ENCODE measurements at regions not wholly inside any gene's neighbourhood (a gene's known extent, or its start where the extent isn't known, plus 50 kb on each side); places are given as distances from the start of the nearest gene placed in this dataset.

DNA sequence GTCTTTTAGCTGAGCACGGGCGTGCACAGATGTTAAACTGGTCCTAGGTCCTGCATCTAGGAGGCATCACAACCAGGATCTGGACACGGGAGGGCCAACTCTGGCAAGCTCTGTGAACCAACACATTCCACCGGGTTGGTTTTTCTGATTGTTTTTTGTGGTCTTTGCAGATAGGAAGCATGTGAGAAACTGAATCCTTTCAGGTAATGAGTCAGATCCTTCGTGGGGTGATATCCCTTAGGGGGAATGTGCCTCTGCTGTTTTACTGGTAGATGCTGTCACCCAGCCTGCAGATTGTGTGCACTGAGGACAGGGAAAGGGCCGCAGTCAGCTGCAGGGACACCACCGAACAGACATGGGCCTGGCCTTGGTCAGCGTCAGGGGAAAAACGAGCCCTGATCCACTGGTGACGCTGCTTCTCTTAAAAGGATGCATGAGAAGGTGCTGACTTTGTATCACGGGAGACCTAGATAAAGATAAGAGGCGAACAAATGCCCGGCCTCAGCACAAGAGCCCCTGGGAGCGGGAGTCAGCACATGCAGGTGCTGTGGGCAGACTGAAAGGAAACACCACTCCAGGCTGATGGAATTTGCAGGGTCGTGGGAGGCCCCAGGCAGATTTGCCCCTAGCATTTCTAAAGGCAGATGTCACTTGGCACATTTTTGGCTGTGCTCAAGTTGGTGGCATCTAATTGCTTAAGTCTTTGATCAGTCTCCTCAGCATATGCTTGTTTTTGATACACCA lies 51.1 kb downstream of the DOP1B start:
- no peak for DNase-seq (ENCODE audit: low spot score)
- TF ChIP-seq, protein P1, sequence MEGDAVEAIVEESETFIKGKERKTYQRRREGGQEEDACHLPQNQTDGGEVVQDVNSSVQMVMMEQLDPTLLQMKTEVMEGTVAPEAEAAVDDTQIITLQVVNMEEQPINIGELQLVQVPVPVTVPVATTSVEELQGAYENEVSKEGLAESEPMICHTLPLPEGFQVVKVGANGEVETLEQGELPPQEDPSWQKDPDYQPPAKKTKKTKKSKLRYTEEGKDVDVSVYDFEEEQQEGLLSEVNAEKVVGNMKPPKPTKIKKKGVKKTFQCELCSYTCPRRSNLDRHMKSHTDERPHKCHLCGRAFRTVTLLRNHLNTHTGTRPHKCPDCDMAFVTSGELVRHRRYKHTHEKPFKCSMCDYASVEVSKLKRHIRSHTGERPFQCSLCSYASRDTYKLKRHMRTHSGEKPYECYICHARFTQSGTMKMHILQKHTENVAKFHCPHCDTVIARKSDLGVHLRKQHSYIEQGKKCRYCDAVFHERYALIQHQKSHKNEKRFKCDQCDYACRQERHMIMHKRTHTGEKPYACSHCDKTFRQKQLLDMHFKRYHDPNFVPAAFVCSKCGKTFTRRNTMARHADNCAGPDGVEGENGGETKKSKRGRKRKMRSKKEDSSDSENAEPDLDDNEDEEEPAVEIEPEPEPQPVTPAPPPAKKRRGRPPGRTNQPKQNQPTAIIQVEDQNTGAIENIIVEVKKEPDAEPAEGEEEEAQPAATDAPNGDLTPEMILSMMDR (IDR thresholded peaks at IDR 0.05) = no peak
- ATAC-seq (ENCODE audit: low FRiP score) = no peak

DNA sequence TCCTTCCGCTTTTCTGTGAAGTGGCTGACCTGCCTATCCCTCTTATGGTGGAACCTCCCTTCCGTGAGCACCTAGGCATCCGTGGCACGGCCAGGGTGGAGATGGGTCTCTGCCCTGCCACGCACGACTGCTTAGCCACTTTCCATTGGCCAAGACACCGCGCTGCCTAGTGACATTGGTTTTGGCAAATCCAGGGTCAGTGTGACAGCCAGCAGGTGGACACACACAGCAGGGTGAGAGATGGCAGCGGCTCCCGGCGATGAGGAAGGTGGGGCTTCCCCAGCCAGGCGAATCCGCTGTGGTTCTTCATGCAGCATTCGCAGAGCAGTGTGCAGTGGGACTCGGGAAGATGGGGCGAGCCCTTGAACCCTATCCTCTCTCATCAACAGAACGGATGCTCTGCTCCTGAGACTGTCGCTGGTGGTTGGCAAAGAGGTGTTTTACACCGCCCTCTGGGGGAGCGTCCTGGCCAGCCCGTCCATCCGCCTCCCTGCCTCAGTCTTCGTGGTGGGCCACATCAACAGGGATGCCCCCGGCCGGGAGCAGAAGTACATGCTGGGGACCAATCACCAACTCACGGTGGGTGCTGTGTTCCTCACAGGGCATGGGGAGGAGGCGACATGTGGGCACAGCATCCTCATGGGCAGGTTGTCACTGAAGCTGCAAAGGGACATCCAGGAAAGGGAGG lies 51.8 kb downstream of the DOP1B start:
- DNase-seq (ENCODE audit: low spot score) (no peak), ATAC-seq (ENCODE audit: low FRiP score) (no peak)
- TF ChIP-seq, protein P1 (IDR thresholded peaks at IDR 0.05) = no peak

DNA sequence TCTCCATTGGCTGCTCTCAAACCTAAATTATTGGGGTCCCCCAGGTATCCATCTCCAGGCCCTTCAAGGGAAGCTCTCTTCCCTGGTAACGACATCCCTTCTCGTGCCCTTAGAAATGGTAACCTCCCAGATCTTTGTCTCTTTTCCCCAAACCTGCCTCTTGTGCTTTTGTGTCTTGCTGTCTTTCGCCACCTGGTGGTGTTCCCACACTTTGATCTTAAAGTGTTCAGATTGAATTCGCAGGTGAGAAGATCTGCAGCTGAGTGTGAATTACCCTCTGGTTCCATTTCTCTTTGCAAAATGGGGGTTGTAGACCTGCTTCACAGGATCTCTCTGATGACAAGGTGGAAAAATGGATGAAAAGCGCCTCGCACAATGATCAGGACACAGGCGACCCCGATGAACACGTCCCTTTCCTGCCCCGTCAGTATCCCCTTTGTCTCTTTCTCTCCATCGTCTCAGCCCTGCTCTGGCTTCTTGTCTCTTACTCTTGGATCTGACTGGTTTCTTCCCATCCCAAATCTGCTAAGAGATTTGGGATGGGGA lies 53.1 kb downstream of the DOP1B start:
- DNase-seq (ENCODE audit: low spot score) (no peak), ATAC-seq (ENCODE audit: low FRiP score) (no peak)
- TF ChIP-seq, protein P1 (IDR thresholded peaks at IDR 0.05) = no peak

DNA sequence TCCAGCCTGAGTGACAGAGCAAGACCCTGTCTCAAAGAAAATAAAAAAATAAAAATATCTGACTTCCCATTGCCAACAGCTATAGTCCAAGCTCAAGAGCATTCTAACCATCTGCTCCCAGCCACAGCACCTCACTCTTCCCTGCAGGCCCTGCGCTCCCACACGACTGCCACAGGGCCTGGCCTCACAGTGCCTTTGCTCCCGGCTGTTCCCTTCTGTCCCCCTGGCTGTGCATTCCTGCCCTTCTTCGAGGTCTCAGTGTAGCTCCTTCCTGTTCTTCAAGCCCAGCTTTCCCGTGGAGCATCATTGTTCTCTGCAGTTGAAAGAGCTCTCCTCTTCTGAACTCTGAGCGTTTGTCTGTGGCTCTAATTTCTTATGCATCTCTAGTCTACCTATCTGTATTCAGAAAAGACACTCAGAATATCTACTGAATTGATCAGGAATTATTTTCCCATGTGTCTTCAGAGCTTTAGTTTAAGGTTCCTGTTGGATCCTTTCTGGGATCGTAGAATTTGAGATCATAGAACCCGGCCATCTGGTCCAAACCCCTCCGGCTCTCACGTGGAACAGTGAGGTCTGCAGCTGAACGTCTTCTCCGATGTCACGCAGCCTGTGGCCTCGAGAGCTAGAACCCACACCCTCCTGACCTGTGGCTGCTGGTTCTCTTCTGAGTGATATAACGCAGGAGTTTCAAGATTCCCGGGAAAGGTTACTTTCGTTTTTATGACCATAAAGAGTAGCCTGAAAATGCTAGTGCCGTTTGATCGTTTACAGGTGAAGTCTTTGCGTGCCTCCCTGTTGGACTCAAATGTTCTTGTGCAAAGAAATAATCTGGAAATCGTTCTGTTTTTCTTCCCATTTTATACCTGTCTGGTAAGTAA lies 54.4 kb downstream of the DOP1B start:
- DNase-seq (ENCODE audit: low spot score) (no peak), ATAC-seq (ENCODE audit: low FRiP score) (no peak)
- TF ChIP-seq, protein P1 (IDR thresholded peaks at IDR 0.05) = no peak

DNA sequence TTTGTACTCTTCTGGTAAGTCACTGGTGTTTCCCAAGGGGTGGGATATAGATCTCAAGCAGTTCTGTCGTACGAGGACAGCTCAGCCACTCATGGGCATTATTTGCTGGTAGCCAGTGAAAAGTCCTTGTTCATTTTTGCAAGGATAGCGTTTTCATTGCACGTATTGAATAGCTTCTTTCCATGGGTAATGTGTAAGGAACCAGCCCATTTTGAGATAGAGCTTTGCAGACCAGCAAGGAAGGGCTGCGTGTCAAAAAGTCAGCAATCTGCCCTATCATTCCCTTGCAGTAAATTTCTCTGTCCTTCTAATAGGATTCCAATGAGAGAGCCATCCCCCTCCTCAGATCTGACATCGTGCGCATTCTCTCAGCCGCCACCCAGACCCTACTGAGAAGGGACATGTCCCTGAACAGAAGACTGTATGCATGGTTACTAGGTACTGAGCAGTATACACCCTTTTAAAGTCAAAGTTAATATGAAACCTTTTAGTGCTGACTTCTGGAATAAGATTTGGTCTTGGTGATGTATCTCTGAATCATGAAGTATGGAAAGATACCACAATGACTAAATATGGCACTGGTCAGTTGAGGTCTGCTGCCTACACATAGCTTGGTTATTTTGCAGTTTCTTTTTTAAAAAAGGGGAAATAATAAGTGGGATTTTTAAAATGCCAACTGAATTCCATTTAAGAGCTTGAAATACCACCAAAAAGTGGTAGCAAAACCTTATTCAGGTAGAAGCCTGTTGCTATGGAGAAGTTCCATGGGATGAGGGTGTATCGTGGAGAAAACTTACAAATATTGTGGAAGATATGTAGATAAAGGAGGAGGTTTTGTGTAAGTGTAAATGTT lies 55.3 kb downstream of the DOP1B start:
- DNase-seq (ENCODE audit: low spot score) = no peak
- peak; percentile 6 for ATAC-seq (ENCODE audit: low FRiP score)
- TF ChIP-seq, protein P1 (IDR thresholded peaks at IDR 0.05) = no peak

DNA sequence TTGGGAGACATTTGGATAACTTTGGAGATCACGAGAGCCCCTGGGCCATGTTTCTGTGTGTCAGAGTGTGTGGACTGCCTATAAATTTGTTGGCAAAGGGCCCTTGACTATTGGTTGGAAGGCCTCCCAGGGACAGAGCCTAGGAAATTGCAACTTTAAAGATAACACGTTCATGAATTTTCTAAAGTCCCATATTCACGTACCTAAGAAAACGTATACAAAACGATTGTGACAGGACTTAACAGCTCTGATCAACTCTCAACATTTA lies 55.8 kb downstream of the DOP1B start:
- TF ChIP-seq, protein P1 (IDR thresholded peaks at IDR 0.05) = no peak
- no peak for DNase-seq (ENCODE audit: low spot score)
- ATAC-seq (ENCODE audit: low FRiP score) = no peak
